Limb (tissue), 2 donors: ENCODE measurements at regions not wholly inside any gene's neighbourhood (a gene's known extent, or its start where the extent isn't known, plus 50 kb on each side); places are given as distances from the start of the nearest gene placed in this dataset.
"Not testable (repeated sequence)": the region's sequence is repeated elsewhere in the genome, so short reads cannot be mapped to it uniquely, and the experiment has no call there.

Source experiments
- DNase-seq, 2 donors: peaks; one replicate each; pipeline ENCODE4 v3.0.0-alpha.2; 2016; ENCODE audit errors: extremely low spot score in 2 of 2

DNA sequence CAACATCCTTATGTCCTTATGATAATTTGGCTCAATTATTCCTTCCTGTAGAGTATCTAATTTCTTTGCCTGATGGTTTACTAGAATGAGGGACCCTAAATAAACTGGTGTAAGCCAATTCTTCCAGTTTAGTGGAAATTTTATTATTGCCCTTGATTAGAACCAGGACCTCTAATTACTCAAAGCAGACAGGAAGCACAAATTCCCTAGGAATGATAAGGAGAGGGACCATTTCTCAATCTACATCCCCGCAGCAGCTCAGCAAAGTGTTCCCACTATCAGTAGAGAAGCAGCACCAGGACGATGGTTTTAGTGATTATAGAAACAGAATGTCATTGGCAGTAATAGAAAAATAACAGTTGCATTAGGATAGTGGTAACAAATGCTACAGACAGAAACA is 97.1 kb downstream of the PLPPR4 start:
- DNase-seq, result no peak

DNA sequence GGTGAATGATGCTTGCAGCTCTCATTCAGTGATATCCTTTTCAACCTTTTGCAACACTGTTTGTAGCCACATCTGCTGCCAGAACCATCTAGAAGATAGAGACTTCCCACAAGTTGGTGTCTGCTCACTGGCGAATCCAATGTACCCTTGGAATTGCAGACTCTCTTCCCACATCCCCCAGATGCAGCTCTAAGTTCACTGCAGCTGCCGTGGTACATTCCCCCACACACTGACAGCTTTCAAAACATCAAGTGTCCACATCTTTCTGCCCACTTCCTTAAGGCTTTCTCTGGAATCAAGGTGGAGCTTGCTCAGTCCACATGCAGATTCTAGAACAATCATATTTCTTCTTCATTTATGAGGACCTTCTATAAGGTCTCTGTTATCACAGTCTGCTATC is 99.2 kb downstream of the PLPPR4 start:
- DNase-seq, result no peak

- no peak for DNase-seq
These were observed 100.8 kb downstream of the PLPPR4 start for GRCh38 chr1:99365141-99365540.

DNA sequence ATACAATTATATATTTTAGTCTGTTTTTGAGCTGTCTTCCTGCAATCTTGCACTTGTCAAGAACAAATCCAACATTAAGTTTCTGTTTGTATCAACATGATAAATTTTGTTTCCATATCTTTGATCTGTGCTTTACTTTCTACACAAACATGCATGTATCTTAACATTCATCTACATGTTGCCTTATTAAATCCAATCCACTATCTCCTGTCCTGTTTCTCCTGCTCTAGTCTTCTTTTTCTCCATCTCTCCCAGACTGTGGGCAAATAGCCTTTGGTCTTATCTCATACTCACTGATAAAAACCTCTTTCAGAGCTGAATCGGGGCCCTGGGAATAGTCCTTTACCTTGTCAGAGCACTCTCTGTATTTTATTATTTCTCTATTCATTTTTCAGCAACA is 101.3 kb downstream of the PLPPR4 start:
- no peak for DNase-seq

GRCh38 chr1:99369154-99369553 is 104.9 kb downstream of the PLPPR4 start:
- no peak for DNase-seq

DNA sequence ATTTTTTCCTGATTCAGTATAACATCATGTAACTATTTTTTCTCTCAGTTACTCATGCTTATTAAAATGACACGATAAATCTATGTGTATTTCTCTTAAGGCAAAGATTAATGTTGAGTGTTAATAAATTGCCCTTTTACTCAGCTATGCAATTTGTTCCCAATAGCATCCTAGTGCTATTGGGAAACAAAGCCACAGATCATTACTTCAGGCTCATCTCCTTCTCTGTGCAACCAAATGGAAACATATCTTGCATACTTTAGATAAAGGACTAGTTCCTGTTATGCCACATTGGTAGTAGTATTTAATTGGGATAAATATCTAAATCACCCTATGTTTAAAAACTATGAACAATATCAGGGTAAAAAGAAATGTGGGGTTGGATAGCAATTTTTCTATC is 106.2 kb downstream of the PLPPR4 start:
- no peak for DNase-seq

DNA sequence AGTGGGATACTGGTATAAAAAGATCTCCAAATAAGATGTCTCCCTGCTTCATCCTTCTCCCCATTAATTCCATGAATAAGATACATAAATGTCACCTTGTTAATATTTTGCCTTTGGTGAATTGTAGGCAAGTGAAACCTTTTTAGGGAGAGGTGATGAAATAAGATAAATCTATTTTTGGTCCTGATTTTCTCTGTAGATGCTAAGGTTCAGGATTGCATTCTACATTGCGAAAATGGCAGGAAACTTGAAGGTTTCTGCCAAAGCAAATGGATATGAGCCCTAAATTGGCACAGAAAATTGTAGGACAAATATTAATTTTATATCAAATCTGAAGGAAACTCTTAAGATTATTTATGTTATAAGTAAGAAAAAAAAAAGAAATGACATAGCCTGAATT is 107.1 kb downstream of the PLPPR4 start:
- DNase-seq, result no peak

GRCh38 chr1:99374109-99374508 is 109.8 kb downstream of the PLPPR4 start:
- no peak for DNase-seq

DNA sequence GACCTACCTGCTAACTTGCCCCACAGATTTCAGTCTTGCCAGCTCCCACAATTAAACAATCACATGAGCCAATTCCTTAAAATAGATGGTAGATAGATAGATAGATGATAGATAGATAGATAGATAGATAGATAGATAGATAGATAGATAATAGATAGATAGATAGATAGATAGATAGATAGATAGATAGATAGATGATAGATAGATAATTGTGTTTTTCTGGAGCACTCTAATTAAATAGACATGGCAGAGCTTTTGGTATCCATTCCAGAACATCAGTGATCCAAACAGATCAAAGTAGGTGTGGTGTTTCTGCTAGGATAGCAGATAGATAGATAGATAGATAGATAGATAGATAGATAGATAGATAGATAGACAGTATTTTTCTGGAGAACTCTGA is 110.4 kb downstream of the PLPPR4 start:
- not testable (repeated sequence) for DNase-seq

DNA sequence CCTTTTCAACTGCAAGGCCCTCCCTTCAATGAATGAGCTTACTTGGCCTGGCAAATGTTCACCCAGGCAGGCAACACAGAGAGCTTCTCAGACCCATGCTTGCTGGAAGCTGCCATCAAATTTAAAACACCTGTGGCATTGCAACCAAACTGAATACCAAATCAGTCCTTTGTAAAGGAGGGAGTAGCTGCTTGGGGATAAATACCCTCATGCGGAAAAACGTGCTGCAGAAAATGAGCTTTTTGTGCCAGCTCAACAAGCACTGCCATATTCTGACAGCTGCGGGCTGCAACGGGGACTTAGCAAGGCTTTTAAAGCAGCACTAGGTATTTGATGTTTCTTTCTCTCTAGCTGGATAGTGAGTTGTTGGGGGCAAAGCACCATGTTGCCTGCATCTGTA is 119.7 kb downstream of the PLPPR4 start:
- peak in 1 of 2 donors; percentile 10 for DNase-seq

GRCh38 chr1:99385852-99386251 is 121.6 kb downstream of the PLPPR4 start:
- no peak for DNase-seq

DNA sequence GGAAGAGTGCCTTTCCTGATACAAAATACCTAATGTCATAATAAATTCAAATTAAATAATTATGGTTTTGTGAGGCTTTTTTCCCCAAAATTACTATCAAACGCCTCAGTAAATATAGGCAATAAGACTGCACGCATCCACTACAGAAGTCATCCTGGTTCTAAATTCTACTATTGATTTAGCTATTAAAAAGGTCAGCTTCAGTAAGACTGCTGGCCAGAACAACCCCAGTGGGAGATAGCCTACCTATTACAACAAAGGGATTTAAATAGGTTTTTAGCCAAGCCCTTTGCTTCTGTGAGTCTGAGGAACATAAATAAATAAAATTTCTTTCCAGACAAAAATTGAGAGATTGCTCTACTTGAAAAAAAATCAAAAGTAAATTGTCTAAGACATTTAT is 132.1 kb downstream of the PLPPR4 start:
- no peak for DNase-seq

DNA sequence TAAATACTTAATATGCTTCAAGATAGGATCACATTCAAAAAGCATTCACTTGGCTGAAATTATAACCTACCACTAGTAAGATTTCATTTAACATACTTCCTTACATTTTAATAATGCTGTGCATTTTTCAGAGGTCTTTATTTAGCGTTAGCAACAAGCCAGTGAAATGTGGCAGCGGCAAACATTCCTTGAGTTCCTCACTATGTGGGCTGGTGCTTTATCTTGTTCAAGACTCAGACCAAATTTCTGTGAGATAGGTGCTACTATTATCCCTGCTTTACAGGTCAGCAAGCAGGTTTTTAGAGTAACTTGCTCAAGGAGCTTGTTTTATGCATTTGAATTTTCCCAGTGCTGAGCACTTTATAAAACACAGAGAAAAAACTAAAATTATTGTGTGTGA is 132.7 kb downstream of the PLPPR4 start:
- DNase-seq, result no peak

GRCh38 chr1:99397863-99398262 is 133.6 kb downstream of the PLPPR4 start:
- DNase-seq, result no peak

DNA sequence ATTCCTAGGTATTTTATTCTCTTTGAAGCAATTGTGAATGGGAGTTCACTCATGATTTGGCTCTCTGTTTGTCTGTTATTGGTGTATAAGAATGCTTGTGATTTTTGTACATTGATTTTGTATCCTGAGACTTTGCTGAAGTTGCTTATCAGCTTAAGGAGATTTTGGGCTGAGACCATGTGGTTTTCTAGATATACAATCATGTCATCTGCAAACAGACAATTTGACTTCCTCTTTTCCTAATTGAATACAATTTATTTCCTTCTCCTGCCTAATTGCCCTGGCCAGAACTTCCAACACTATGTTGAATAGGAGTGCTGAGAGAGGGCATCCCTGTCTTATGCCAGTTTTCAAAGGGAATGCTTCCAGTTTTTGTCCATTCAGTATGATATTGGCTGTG is 137.3 kb downstream of the PLPPR4 start:
- not testable (repeated sequence) for DNase-seq

DNA sequence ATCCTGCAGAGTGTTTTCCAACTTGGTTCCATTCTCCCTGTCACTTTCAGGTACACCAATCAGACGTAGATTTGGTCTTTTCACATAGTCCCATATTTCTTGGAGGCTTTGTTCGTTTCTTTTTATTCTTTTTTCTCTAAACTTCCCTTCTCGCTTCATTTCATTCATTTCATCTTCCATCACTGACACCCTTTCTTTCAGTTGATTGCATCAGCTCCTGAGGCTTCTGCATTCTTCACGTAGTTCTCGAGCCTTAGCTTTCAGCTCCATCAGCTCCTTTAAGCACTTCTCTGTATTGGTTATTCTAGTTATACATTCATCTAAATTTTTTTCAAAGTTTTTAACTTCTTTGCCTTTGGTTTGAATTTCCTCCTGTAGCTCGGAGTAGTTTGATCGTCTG is 140.1 kb downstream of the PLPPR4 start:
- DNase-seq, result not testable (repeated sequence)

DNA sequence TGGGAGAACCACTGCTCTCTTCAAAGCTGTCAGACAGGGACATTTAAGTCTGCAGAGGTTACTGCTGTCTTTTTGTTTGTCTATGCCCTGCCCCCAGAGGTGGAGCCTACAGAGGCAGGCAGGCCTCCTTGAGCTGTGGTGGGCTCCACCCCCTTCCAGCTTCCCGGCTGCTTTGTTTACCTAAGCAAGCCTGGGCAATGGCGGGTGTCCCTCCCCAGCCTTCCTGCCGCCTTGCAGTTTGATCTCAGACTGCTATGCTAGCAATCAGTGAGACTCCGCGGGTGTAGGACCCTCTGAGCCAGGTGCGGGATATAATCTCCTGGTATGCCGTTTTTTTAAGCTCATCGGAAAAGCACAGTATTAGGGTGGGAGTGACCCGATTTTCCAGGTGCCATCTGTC is 141.0 kb downstream of the PLPPR4 start:
- DNase-seq, result not testable (repeated sequence)

- DNase-seq, result no peak
These were observed 142.7 kb downstream of the PLPPR4 start for GRCh38 chr1:99407018-99407417.

DNA sequence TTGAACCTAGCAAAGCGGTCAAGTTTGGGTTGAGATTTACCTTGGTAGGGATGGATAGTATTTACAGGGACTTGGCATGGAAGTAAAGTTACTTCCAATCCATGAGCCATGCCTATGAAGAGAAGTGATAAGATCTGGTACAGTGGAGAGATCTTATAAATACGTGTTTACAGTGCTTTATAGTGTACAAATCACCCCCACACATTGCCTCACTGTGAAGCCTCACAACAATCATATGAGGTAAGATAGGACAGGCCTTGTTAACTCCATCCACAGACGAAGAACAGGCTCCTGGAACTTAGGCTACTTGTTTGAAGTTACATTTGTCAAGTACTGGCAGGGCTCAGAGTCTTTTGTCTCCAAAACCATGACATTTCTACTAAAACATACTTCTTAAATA is 159.8 kb downstream of the PLPPR4 start:
- no peak for DNase-seq

DNA sequence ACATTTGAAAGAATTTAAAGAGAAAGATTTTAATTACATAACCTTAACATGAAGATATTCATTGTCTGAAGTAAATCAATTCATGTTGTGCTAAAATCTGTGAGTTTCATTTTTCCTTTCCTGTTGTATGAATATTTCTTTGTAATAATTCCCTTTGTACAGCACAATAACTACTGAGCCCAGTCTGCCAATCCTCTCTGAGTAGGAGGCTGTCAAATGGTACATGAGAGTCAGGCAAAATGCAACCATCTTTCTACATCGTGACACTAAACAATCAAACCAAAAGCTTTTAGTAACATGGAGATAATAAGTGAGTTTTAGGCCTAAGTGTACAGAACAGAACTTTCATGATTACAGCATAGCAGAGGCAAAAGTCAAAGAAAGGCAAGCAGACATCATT is 165.5 kb downstream of the PLPPR4 start:
- no peak for DNase-seq

DNA sequence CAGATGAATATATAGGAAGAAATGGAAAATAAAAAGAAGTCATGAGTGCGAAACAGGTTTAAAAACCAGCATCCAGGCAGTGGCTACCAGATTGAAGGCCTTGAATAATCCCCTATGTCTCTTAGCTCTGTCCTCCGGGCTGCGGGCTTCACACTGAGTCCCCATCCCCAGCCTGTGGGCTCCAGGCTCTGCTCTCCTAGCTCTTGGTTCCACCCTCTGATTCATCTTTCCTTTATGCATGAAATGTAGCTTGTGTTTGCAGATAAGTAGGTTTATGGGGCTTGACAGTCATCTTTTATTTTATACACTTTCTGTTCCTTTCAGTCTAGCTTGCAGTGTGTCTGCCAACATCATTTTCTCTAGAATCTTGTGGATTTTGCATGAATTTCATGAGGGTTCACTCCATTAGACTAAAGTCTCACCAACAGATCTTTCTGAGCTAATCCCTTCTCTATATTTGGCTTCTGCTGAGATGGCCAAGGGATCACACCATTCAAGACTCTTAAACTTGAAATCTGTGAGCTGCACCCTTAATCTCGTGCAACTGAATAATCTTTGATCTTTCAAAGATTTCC is 174.5 kb downstream of the PLPPR4 start:
- DNase-seq, result no peak

GRCh38 chr1:99439433-99440075 is 175.3 kb downstream of the PLPPR4 start:
- DNase-seq, result no peak

DNA sequence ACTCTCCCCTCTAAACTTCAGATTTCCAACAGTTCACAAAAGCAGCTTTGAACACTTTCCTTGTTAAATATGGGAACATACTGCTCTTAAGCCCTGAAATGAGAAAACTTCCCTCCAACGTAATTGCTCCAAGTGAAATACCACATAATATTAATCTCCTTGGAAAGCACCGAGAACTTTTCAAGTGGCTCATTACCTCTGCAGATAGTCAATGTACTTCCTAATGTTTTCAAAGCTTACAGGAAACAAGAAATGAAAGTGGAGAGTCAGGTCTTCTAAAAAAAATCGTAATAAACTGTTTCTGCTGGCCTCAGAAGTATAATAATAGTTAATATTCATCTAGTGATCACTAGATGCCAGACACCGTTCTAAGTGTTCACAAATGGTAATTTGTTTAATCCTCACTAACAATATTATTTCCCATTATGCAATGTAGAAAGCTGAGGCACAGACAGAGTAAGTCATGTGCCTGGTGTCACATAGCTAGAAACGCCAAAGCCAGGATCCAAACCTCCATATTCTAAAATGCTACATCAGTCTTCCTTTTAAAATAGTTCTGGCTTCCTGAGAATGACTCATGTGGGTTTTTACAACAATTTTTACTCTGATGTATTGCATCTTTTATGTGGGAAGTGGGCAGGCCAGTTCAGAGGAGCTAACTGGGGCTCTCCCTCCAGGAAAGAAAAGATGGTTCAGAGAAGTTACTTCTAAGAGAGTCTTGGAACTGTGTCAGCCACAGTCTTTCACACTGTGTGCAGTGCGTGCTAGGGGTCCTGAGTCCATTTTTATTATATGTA is 177.2 kb downstream of the PLPPR4 start:
- peak in 1 of 2 donors; percentile 27 for DNase-seq
